Panc1 (cell line): ENCODE measurements at regions not wholly inside any gene's neighbourhood (a gene's known extent, or its start where the extent isn't known, plus 50 kb on each side); places are given as distances from the start of the nearest gene placed in this dataset.

Source experiments
- POLR2AphosphoS5 ChIP-seq: IDR thresholded peaks from 2 replicates; pipeline ENCODE4 v1.6.1; 2012; ENCODE audit warnings: mild to moderate bottlenecking, low read depth, low read length, moderate library complexity
- SIN3A ChIP-seq: IDR thresholded peaks from 2 replicates; pipeline ENCODE4 v1.6.1; 2012; ENCODE audit warnings: low read depth, mild to moderate bottlenecking, low read length, moderate library complexity, borderline replicate concordance; ENCODE audit not compliant: insufficient read depth
- TF ChIP-seq, protein P1 (sequence below): fragments of 450-650 bp; IDR thresholded peaks from 2 replicates; pipeline ENCODE4 v1.5.1; 2017; ENCODE audit warnings: mild to moderate bottlenecking
- TF ChIP-seq, protein P2 (sequence below), 2 experiments: IDR thresholded peaks; 2 replicates each; pipeline ENCODE4 v1.6.1; 2011 to 2012; ENCODE audit warnings: low read depth in 2 of 2, control low read depth in 1 of 2, low read length in 1 of 2, mild to moderate bottlenecking in 1 of 2, moderate library complexity in 1 of 2; ENCODE audit not compliant: insufficient read depth in 1 of 2

DNA sequence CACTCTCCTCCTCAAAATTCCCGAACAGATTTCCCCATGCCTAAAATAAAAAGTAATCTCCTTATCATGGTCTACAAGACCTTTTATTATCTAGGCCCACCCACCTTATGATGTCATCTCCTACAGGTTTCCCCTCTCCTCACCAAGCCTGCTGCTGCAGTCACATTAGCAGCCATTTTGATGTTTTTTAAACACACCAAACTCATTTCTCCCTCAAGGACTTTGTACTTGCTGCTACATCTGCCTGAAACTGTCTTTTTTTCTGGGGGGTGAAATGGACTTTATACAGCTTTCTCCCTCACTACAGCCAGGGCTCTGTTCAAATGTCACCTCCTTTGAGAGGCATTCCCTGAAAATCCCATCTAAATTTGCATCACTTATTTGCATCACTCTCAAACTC is 90.2 kb upstream of the TAB3 start:
- TF ChIP-seq, protein P1, sequence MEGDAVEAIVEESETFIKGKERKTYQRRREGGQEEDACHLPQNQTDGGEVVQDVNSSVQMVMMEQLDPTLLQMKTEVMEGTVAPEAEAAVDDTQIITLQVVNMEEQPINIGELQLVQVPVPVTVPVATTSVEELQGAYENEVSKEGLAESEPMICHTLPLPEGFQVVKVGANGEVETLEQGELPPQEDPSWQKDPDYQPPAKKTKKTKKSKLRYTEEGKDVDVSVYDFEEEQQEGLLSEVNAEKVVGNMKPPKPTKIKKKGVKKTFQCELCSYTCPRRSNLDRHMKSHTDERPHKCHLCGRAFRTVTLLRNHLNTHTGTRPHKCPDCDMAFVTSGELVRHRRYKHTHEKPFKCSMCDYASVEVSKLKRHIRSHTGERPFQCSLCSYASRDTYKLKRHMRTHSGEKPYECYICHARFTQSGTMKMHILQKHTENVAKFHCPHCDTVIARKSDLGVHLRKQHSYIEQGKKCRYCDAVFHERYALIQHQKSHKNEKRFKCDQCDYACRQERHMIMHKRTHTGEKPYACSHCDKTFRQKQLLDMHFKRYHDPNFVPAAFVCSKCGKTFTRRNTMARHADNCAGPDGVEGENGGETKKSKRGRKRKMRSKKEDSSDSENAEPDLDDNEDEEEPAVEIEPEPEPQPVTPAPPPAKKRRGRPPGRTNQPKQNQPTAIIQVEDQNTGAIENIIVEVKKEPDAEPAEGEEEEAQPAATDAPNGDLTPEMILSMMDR, result no peak
- TF ChIP-seq POLR2AphosphoS5 (no peak), SIN3A (no peak)
- TF ChIP-seq, protein P2, sequence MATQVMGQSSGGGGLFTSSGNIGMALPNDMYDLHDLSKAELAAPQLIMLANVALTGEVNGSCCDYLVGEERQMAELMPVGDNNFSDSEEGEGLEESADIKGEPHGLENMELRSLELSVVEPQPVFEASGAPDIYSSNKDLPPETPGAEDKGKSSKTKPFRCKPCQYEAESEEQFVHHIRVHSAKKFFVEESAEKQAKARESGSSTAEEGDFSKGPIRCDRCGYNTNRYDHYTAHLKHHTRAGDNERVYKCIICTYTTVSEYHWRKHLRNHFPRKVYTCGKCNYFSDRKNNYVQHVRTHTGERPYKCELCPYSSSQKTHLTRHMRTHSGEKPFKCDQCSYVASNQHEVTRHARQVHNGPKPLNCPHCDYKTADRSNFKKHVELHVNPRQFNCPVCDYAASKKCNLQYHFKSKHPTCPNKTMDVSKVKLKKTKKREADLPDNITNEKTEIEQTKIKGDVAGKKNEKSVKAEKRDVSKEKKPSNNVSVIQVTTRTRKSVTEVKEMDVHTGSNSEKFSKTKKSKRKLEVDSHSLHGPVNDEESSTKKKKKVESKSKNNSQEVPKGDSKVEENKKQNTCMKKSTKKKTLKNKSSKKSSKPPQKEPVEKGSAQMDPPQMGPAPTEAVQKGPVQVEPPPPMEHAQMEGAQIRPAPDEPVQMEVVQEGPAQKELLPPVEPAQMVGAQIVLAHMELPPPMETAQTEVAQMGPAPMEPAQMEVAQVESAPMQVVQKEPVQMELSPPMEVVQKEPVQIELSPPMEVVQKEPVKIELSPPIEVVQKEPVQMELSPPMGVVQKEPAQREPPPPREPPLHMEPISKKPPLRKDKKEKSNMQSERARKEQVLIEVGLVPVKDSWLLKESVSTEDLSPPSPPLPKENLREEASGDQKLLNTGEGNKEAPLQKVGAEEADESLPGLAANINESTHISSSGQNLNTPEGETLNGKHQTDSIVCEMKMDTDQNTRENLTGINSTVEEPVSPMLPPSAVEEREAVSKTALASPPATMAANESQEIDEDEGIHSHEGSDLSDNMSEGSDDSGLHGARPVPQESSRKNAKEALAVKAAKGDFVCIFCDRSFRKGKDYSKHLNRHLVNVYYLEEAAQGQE (IDR thresholded peaks at IDR 0.05; ENCODE audit: insufficient read depth in 1 of 2, low read depth in 2 of 2, low read length in 1 of 2), result no peak
